HCT116 (cell line): ENCODE measurements at regions not wholly inside any gene's neighbourhood (a gene's known extent, or its start where the extent isn't known, plus 50 kb on each side); places are given as distances from the start of the nearest gene placed in this dataset.

Experiments
- ATAC-seq: fragments of 200-7000 bp; cut with Tn5 transposase; 2 replicates; pipeline ENCODE4 v1.9.1; 2020; ENCODE audit warnings: mild to moderate bottlenecking, moderate library complexity
- BruUV-seq: library from RNA; stranded (reverse); fragments of 400-500 nt; replicated peaks from 2 replicates; lab custom pipeline; 2021; lab: Mats Ljungman, UMichigan
- CTCF ChIA-PET: fragments of 300-600 bp; sonication (Branson Sonifier 250); formaldehyde crosslinking; loops from one replicate; lab custom pipeline; 2021; ENCODE audit warnings: antibody characterized with exemption; lab: Charles Lee
- POLR2A ChIA-PET: fragments of 300-600, 350-600 bp; sonication (Branson Sonifier 250); formaldehyde crosslinking; loops from one replicate; lab custom pipeline; 2021; ENCODE audit warnings: antibody characterized with exemption; lab: Charles Lee
- RAD21 ChIA-PET, 2 experiments: fragments of 300-600 bp; sonication (Branson Sonifier 250); formaldehyde crosslinking; loops; one replicate each; lab custom pipeline; 2023; ENCODE audit warnings: low total read pairs in 2 of 2; ENCODE audit not compliant: uncharacterized antibody in 2 of 2, unreplicated experiment in 2 of 2, low non-redundant PET in 1 of 2; lab: Charles Lee
- DNase-seq: peaks from one replicate; pipeline ENCODE4 v3.0.0-alpha.2; 2010; ENCODE audit warnings: low read depth, low spot score
- H2AFZ ChIP-seq: fragments of 200-600 bp; shearing (Covaris generic), sonication (generic); 2 replicates; pipeline ENCODE4 v1.6.1; 2017; ENCODE audit warnings: low read depth, mixed run types, mixed read lengths, antibody characterized with exemption, low read length; ENCODE audit not compliant: poor library complexity, severe bottlenecking
- H3K27ac ChIP-seq: 2 replicates; pipeline ENCODE4 v1.5.1; 2012; ENCODE audit warnings: low read depth, low read length
- H3K27me3 ChIP-seq: fragments of 200-600 bp; sonication (generic); 2 replicates; pipeline ENCODE4 v1.6.1; 2016; ENCODE audit warnings: mixed run types, low read length, mixed read lengths; ENCODE audit not compliant: insufficient read depth
- H3K36me3 ChIP-seq, 2 experiments: fragments of 200-500 bp in 1 of 2; fragments of 200-600 bp in 1 of 2; sonication (Bioruptor generic) in 1 of 2; sonication (generic) in 1 of 2; 2 replicates each; pipeline versions ENCODE4 v1.5.1 to v1.6.1; 2014 to 2016; ENCODE audit warnings: low read length in 2 of 2, inconsistent platforms in 1 of 2, mixed read lengths in 1 of 2, mixed run types in 1 of 2; ENCODE audit not compliant: insufficient read depth in 2 of 2, control insufficient read depth in 1 of 2
- H3K4me1 ChIP-seq, 2 experiments: fragments of 200-600 bp in 1 of 2; sonication (generic) in 1 of 2; 2 replicates each; pipeline versions ENCODE4 v1.5.1 to v1.6.1; 2012 to 2017; ENCODE audit warnings: low read length in 2 of 2, inconsistent platforms in 1 of 2, mild to moderate bottlenecking in 1 of 2, mixed read lengths in 1 of 2, mixed run types in 1 of 2, moderate library complexity in 1 of 2; ENCODE audit not compliant: insufficient read depth in 2 of 2, control insufficient read depth in 1 of 2
- H3K4me2 ChIP-seq: fragments of 200-600 bp; sonication (generic); 2 replicates; pipeline ENCODE4 v1.6.1; 2017; ENCODE audit warnings: mixed run types, low read length, mixed read lengths
- H3K4me3 ChIP-seq, 2 experiments: fragments of 200-600 bp in 1 of 2; sonication (generic) in 1 of 2; replicated peaks in 1 of 2; 2 replicates each; pipeline ENCODE4 v1.5.1; 2011 to 2016; ENCODE audit warnings: low read length in 2 of 2, control low read depth in 1 of 2, low read depth in 1 of 2, mild to moderate bottlenecking in 1 of 2, mixed read lengths in 1 of 2, mixed run types in 1 of 2
- H3K79me2 ChIP-seq: fragments of 200-600 bp; sonication (generic); 2 replicates; pipeline ENCODE4 v1.6.1; 2017; ENCODE audit warnings: mild to moderate bottlenecking, mixed run types, low read length, moderate library complexity, mixed read lengths; ENCODE audit not compliant: insufficient read depth
- H3K9ac ChIP-seq: fragments of 200-600 bp; sonication (generic); 2 replicates; pipeline ENCODE4 v1.6.1; 2016; ENCODE audit warnings: low read length, mixed read lengths
- H3K9me2 ChIP-seq: fragments of 200-600 bp; sonication (generic), shearing (Covaris generic); 2 replicates; pipeline ENCODE4 v1.6.1; 2017; ENCODE audit warnings: mixed run types, mild to moderate bottlenecking, moderate library complexity; ENCODE audit not compliant: insufficient read depth
- H3K9me3 ChIP-seq, 2 experiments: fragments of 200-500 bp in 1 of 2; fragments of 200-600 bp in 1 of 2; sonication (Bioruptor generic) in 1 of 2; sonication (generic) in 1 of 2; 2 replicates each; pipeline ENCODE4 v1.6.1; 2014 to 2017; ENCODE audit warnings: low read length in 2 of 2, mixed read lengths in 2 of 2, inconsistent platforms in 1 of 2, low read depth in 1 of 2, mild to moderate bottlenecking in 1 of 2, mixed run types in 1 of 2, moderate library complexity in 1 of 2; ENCODE audit not compliant: control insufficient read depth in 1 of 2, insufficient read depth in 1 of 2
- H4K20me1 ChIP-seq: fragments of 200-600 bp; sonication (generic), shearing (Covaris generic); 2 replicates; pipeline ENCODE4 v1.6.1; 2017; ENCODE audit warnings: mixed run types, mild to moderate bottlenecking, moderate library complexity; ENCODE audit not compliant: insufficient read depth
- ATF3 ChIP-seq: IDR thresholded peaks from 2 replicates; pipeline ENCODE4 v1.6.1; 2012
- EZH2 ChIP-seq: fragments of 200-600 bp; sonication (generic); IDR thresholded peaks from 2 replicates; pipeline ENCODE4 v1.6.1; 2017; ENCODE audit warnings: antibody characterized with exemption, mixed run types
- FOSL1 ChIP-seq: IDR thresholded peaks from 2 replicates; pipeline ENCODE4 v1.6.1; 2012; ENCODE audit warnings: low read depth
- POLR2AphosphoS5 ChIP-seq: IDR thresholded peaks from 2 replicates; pipeline ENCODE4 v1.6.1; 2011; ENCODE audit warnings: mild to moderate bottlenecking, low read depth, low read length, moderate library complexity
- REST ChIP-seq: IDR thresholded peaks from 2 replicates; pipeline ENCODE4 v1.6.1; 2012; ENCODE audit warnings: low read depth
- YY1 ChIP-seq: IDR thresholded peaks from 2 replicates; pipeline ENCODE4 v1.6.1; 2011; ENCODE audit warnings: low read length, low read depth, moderate library complexity, mild to moderate bottlenecking; ENCODE audit not compliant: insufficient replicate concordance; ENCODE audit errors: extremely low read depth
- ZBTB33 ChIP-seq: IDR thresholded peaks from 2 replicates; pipeline ENCODE4 v1.6.1; 2011; ENCODE audit warnings: mild to moderate bottlenecking, low read length, moderate library complexity; ENCODE audit not compliant: insufficient replicate concordance; ENCODE audit errors: extremely low read depth
- intact Hi-C: fragments of 100-400 bp; cut with micrococcal nuclease; formaldehyde crosslinking; loops from 2 replicates; pipeline ENCODE4 v1.10.0; 2022
- TF ChIP-seq, protein P1 (sequence below): IDR thresholded peaks from 2 replicates; pipeline ENCODE4 v1.6.1; 2012

- Histone ChIP-seq H3K27ac (no peak overlapping the region), H3K4me3 (no peak overlapping the region), H3K9me3 (peaks cover 0 to 12% of the 10 kb centered on the region in 2 experiments; a peak in 1 of 4 replicates), H3K79me2 (no peaks in the 10 kb centered on the region), H3K9me2 (no peaks in the 10 kb centered on the region), H3K27me3 (no peaks in the 10 kb centered on the region), H3K9ac (no peak overlapping the region), H3K4me2 (no peak overlapping the region), H2AFZ (no peak overlapping the region), H3K36me3 (no peaks in the 10 kb centered on the region), H4K20me1 (no peaks in the 10 kb centered on the region), H3K4me1 (no peaks in the 10 kb centered on the region)
- intact Hi-C loops, result no loop called here
- ChIA-PET RAD21 (no interaction called here), CTCF (no interaction called here), POLR2A (no interaction called here)
- no peak for ATAC-seq
- TF ChIP-seq POLR2AphosphoS5 (no peak), ZBTB33 (no peak), YY1 (no peak), REST (no peak), FOSL1 (no peak), ATF3 (no peak), EZH2 (no peak)
- TF ChIP-seq, protein P1, sequence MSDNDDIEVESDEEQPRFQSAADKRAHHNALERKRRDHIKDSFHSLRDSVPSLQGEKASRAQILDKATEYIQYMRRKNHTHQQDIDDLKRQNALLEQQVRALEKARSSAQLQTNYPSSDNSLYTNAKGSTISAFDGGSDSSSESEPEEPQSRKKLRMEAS, result no peak
- no TSS peak for BruUV-seq
- no peak for DNase-seq
Measured at GRCh38 chr21:38144193-38144592, 112.6 kb upstream of the KCNJ15 start.
